ENCODE measurements at regions not wholly inside any gene's neighbourhood (a gene's known extent, or its start where the extent isn't known, plus 50 kb on each side); places are given as distances from the start of the nearest gene placed in this dataset.
"Not testable (repeated sequence)": the region's sequence is repeated elsewhere in the genome, so short reads cannot be mapped to it uniquely, and the experiment has no call there.

- peak; percentile 26 for DNase-seq
These were observed 63.1 kb downstream of the MTNR1B start for GRCh38 chr11:93032580-93032979.

GRCh38 chr11:93033093-93033492 is 63.6 kb downstream of the MTNR1B start:
- no peak for DNase-seq

- no peak for DNase-seq
These were observed 64.7 kb downstream of the MTNR1B start for GRCh38 chr11:93034031-93034722.

DNA sequence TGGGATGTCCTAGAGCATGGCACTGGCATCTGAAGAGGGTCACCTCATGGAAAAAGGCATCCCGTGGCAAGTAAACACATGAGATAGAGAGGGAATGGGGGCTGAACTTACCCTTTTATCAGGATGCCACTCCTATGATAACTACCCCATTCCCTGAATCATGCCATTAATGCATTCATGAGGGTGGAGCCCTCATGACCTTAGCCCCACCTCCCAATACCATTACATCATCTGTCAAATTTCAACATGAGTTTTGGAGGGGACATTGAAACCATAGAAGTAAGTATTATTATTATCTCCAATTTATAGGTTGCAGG is 65.2 kb downstream of the MTNR1B start:
- DNase-seq, result no peak

DNA sequence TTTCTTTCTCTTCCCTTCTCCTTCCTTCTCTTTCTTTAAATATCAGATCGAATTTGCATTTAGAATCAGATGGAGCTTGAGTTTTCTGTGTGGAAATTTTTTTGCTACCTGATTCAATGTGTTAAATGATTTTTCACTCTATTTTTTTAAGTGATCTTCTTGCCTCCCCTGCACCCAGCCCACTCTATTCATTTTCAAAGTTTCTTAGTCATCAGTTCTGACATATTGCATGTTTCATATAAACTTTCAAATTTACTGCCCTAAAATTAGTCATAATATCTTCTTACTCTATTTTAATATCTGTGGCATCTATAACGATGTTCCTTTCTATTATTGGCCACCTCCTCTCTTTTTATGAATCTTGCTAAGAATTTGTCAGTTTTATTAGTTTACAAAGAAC is 69.1 kb downstream of the MTNR1B start:
- no peak for DNase-seq

DNA sequence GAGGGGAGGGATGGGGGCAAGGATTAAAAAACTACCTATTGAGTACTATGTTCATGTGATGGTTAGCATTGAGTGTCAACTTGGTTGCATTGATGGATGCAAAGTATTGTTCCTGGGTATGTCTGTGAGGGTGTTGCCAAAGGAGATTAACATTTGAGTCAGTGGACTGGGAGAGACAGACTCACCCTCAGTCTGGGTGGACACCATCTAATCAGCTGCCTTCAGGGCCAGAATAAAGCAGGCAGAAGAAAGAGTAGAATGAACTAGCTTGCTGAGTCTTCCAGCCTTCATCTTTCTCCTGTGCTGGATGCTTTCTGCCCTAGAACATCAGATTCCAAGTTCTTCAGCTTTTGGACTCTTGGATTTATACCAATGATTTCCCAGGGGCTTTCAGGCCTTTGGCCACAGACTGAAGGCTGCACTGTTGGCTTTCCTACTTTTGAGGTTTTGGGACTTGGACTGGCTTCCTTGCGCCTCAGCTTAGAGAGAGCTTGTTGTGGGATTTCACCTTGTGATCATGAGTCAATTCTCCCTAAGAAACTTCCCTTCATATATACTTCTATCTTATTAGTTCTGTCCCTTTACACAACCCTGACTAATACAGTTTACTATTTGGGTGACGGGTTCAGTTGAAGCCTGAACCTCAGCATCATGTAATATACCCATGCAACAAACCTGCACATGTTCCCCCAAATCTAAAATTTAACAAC is 70.2 kb downstream of the MTNR1B start:
- DNase-seq, result no peak

GRCh38 chr11:93041682-93042081 is 72.2 kb downstream of the MTNR1B start:
- no peak for DNase-seq

- DNase-seq, result not testable (repeated sequence)
These were observed 73.7 kb downstream of the MTNR1B start for GRCh38 chr11:93043186-93043585.

- DNase-seq, result no peak
These were observed 80.3 kb downstream of the MTNR1B start for GRCh38 chr11:93049740-93050139.

GRCh38 chr11:93051186-93051585 is 81.7 kb downstream of the MTNR1B start:
- DNase-seq, result no peak

DNA sequence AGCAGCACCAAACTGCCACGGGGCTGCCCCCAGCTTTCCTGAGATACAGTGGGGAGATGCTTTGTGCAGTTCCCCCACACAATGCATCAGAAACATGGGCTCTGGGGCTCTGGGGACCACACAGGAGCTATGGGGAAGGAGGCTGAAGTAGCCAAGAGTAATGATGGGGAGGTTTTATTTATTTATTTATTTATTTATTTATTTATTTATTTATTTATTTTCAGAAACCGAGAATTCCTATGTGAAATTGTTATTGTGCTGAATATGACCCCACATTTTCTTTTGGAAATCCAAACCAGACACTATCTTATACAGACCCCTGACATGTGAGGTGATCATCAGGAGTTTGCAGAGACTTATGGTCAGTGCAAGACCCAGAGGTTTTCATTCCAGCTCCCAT is 84.4 kb downstream of the MTNR1B start:
- no peak for DNase-seq

DNA sequence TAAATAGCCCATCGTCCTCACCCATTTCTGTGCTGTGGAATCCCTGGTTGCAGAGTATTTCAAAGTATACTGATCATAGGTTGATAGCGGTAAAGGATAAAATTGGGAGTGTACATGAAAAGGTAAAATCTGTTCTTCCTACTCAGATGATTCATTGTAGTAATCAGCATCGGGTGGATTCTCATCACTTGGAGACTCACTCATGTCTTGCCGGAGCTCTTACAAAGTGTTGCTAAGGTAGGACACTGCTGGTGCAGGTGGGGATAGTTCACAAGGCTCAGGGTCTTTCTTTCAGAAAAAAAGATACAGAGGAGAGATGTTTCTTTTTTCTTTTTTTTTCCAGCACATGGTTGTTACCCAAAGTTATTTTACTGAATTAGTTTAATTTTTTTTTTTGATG is 84.8 kb downstream of the MTNR1B start:
- DNase-seq, result no peak

GRCh38 chr11:93054881-93055280 is 85.4 kb downstream of the MTNR1B start:
- no peak for DNase-seq

DNA sequence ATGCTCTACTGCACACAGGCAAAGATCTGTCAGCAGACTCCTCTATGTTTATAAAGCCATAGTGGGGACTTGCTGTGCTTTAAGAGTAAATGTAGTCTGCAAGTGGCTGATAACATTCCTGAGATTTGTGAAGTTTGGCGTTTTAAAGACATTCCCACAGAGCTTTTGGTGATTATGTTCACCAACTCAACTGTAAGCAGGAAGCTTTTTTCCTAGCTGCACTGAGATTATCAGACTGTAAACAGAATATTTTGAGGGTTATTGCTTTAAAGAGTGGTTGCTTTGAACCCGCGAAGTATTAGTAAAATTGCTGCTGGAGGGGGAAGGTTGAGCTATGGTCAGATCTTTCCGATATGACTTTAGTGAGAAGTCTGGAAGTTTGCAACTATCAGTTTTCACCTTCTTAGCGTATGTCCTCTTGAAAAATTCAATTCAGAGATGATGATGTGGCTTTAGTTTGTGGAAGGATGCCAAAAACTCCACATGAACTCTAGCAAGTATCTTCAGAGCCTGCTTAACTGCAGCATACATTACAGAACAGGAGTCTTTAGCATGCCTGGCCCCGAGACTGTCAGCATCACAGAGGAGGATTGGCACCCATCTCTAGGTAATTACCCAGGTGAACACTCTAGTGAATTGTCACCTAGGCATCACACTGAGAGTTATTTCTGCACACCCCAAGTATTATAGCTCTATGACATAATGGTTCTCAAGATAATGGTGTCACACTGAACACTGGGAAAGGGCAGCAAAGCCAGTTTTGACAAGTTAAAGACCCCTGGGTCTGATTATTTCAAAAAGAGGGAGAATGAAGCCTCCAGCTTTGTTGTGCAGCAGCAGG is 89.9 kb downstream of the MTNR1B start:
- no peak for DNase-seq

DNA sequence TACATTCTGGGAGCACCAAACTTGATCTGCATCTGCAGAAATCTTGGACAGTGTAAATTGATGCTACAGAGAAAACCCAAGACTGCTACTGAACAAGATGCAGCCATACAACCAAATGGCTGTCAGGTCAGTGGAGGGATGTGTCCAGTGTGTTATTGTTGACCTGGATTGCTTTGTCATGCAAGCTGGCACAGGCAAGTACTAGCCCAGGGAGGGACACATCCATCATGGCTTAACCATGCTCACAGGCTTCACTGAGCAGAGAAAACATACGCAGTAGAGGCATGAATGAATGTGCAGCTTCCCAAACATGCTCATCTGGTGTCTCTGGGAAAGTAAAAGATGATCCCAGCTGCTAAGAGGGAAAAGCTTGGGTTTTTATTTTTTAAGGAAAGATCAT is 93.6 kb downstream of the MTNR1B start:
- DNase-seq, result no peak

DNA sequence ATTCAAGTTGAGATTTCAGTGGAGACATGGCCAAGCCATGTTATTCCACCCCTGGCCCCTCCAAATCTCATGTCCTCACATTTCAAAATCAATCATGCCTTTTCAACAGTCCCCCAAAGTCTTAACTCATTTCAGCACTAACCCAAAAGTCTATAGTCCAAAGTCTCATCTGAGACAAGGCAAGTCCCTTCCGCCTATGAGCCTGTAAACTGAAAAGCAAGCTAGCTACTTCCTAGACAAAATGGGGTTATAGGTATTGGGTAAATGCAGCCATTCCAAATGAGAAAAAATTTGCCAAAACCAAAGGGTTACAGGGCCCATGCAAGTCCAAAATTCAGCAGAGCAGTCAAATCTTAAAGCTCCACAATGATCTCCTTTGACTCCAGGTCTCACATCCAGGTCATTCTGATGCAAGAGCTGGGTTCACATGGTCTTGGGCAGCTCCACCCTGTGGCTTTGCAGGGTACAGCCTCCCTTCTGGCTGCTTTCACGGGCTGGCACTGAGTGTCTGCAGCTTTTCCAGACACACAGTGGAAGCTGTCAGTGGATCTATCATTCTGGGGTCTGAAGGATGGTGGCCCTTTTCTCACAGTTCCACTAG is 95.7 kb downstream of the MTNR1B start:
- peak; percentile 3 for DNase-seq

- no peak for DNase-seq
These were observed 98.5 kb downstream of the MTNR1B start for GRCh38 chr11:93067881-93068390.

DNA sequence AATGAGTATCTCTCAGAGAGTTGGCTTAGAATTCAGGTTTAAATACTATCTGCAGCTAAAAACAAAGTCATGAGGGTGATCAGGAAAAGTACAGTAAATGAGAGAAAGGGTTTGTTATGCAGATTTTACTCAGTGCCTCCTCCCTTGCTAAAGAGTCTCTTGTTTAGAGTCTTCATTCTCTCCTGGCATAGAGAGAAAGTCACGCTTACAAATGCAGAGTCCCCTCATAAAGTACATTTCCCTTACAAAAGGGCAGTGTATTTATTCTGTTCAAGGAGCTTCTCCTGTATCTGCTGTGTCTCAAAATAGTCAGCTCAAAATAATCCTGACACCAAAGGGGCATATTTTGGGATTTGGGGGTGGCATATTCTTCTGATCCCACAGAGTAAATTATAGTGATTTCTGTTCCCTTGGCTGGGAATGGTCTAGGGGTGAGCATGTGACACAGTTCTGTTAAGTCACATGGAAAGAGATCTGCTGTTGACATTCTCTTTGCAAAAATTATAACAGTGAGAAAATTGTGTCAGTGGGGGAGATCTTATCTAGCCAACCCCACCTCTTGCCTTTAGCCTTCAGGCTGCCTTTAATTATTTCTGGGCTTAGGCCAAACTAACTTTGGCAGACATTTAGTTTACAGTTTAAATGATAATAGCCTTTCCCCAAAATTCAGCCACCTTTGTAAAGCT is 102.9 kb downstream of the MTNR1B start:
- DNase-seq, result no peak

- DNase-seq, result no peak
These were observed 103.6 kb downstream of the MTNR1B start for GRCh38 chr11:93073026-93073425.

- DNase-seq, result no peak
These were observed 104.2 kb downstream of the MTNR1B start for GRCh38 chr11:93073508-93074280.

GRCh38 chr11:93074352-93074751 is 104.9 kb downstream of the MTNR1B start:
- no peak for DNase-seq

GRCh38 chr11:93075782-93076181 is 106.3 kb downstream of the MTNR1B start:
- no peak for DNase-seq
